Ishikawa (cell line): ENCODE measurements at regions not wholly inside any gene's neighbourhood (a gene's known extent, or its start where the extent isn't known, plus 50 kb on each side); places are given as distances from the start of the nearest gene placed in this dataset.

Experiments
- CREB1 ChIP-seq: IDR thresholded peaks from 2 replicates; pipeline ENCODE4 v1.6.1; 2012; ENCODE audit warnings: low read depth
- EP300 ChIP-seq: IDR thresholded peaks from 2 replicates; pipeline ENCODE4 v1.6.1; 2012; ENCODE audit warnings: borderline replicate concordance
- FOXM1 ChIP-seq: IDR thresholded peaks from 2 replicates; pipeline ENCODE4 v1.6.1; 2012; ENCODE audit warnings: low read depth, borderline replicate concordance
- MAX ChIP-seq: IDR thresholded peaks from 2 replicates; pipeline ENCODE4 v1.6.1; 2012

GRCh38 chr9:11235061-11235460 lies 622.3 kb upstream of the PTPRD start:
- no peak for TF ChIP-seq MAX
- TF ChIP-seq EP300, result no peak
- no peak for TF ChIP-seq CREB1
- TF ChIP-seq FOXM1, result no peak
